IMR-90 (cell line): ENCODE measurements at regions not wholly inside any gene's neighbourhood (a gene's known extent, or its start where the extent isn't known, plus 50 kb on each side); places are given as distances from the start of the nearest gene placed in this dataset.

Source experiments
- BHLHE40 ChIP-seq: fragments of 150-350 bp; IDR thresholded peaks from 2 replicates; pipeline ENCODE4 v1.6.1; 2016; ENCODE audit warnings: mild to moderate bottlenecking, low read depth, low read length
- CHD1 ChIP-seq: IDR thresholded peaks from 2 replicates; pipeline ENCODE4 v1.6.1; 2012; ENCODE audit warnings: low read depth, low read length, improper control_type of control experiment
- CTCF ChIP-seq: conservative IDR thresholded peaks from 2 replicates; pipeline ENCODE4 v1.5.1; 2012; ENCODE audit warnings: mild to moderate bottlenecking, low read depth, low read length, improper control_type of control experiment
- FOS ChIP-seq: fragments of 150-350 bp; IDR thresholded peaks from 2 replicates; pipeline ENCODE4 v1.6.1; 2016; ENCODE audit warnings: low read depth, low read length
- MAFK ChIP-seq: IDR thresholded peaks from 2 replicates; pipeline ENCODE4 v1.6.1; 2012; ENCODE audit warnings: low read depth, low read length, improper control_type of control experiment
- MAZ ChIP-seq: IDR thresholded peaks from 2 replicates; pipeline ENCODE4 v1.6.1; 2012; ENCODE audit warnings: low read depth, mild to moderate bottlenecking, low read length, improper control_type of control experiment, moderate library complexity, borderline replicate concordance
- MXI1 ChIP-seq: IDR thresholded peaks from 2 replicates; pipeline ENCODE4 v1.6.1; 2012; ENCODE audit warnings: low read depth, mild to moderate bottlenecking, low read length, moderate library complexity, borderline replicate concordance
- NFE2L2 ChIP-seq: fragments of 150-350 bp; IDR thresholded peaks from 2 replicates; pipeline ENCODE4 v1.6.1; 2016; ENCODE audit warnings: low read depth, mild to moderate bottlenecking, low read length
- POLR2A ChIP-seq: IDR thresholded peaks from 2 replicates; pipeline ENCODE4 v1.6.1; 2012; ENCODE audit warnings: mild to moderate bottlenecking, low read depth, low read length
- RCOR1 ChIP-seq: IDR thresholded peaks from 2 replicates; pipeline ENCODE4 v1.6.1; 2012; ENCODE audit warnings: mild to moderate bottlenecking, low read length, improper control_type of control experiment; ENCODE audit not compliant: insufficient replicate concordance
- RFX5 ChIP-seq: IDR thresholded peaks from 2 replicates; pipeline ENCODE4 v1.8.0; 2012; ENCODE audit warnings: low read depth, mild to moderate bottlenecking, low read length, moderate library complexity
- SMC3 ChIP-seq: fragments of 150-350 bp; IDR thresholded peaks from 2 replicates; pipeline ENCODE4 v1.6.1; 2016; ENCODE audit warnings: low read depth, mild to moderate bottlenecking, antibody characterized with exemption, low read length, moderate library complexity
- USF2 ChIP-seq: fragments of 150-350 bp; IDR thresholded peaks from 2 replicates; pipeline ENCODE4 v1.6.1; 2017; ENCODE audit warnings: mild to moderate bottlenecking, antibody characterized with exemption, low read length, low read depth

GRCh38 chr1:81654657-81655056 lies 146.1 kb upstream of the ADGRL2 start:
- no peak for TF ChIP-seq NFE2L2
- TF ChIP-seq POLR2A, result no peak
- TF ChIP-seq CTCF, result no peak
- TF ChIP-seq USF2, result no peak
- TF ChIP-seq RFX5, result no peak
- no peak for TF ChIP-seq MAZ
- no peak for TF ChIP-seq RCOR1
- TF ChIP-seq FOS, result no peak
- no peak for TF ChIP-seq MXI1
- TF ChIP-seq MAFK, result no peak
- no peak for TF ChIP-seq SMC3
- TF ChIP-seq CHD1, result no peak
- no peak for TF ChIP-seq BHLHE40
